Esophagus muscularis mucosa (tissue), 4 donors: ENCODE measurements at regions not wholly inside any gene's neighbourhood (a gene's known extent, or its start where the extent isn't known, plus 50 kb on each side); places are given as distances from the start of the nearest gene placed in this dataset.

Experiments
- DNase-seq: peaks from one replicate; pipeline ENCODE4 v3.0.0-alpha.2; 2017; ENCODE audit errors: extremely low spot score
- H3K27ac ChIP-seq, 4 donors: fragments of 200-600 bp; sonication (generic); replicated peaks in 1 of 4; 1 replicate in 3 of 4; 2 replicates in 1 of 4; pipeline ENCODE4 v1.5.1; 2016 to 2019; ENCODE audit warnings: mild to moderate bottlenecking in 1 of 4
- H3K27me3 ChIP-seq, 4 donors: fragments of 200-600 bp; sonication (generic); one replicate each; pipeline versions ENCODE4 v1.5.1 to v1.6.0; 2016 to 2019
- H3K36me3 ChIP-seq, 4 donors: fragments of 200-600 bp; sonication (generic); one replicate each; pipeline ENCODE4 v1.5.1; 2016 to 2019
- H3K4me1 ChIP-seq, 4 donors: fragments of 200-600 bp; sonication (generic); one replicate each; pipeline ENCODE4 v1.5.1; 2016 to 2019
- H3K4me3 ChIP-seq, 4 donors: fragments of 200-600 bp; sonication (generic); 1 replicate in 2 of 4; 2 replicates in 2 of 4; pipeline ENCODE4 v1.5.1; 2016 to 2019; ENCODE audit warnings: mild to moderate bottlenecking in 4 of 4, moderate library complexity in 1 of 4
- H3K9me3 ChIP-seq, 4 donors: fragments of 200-600 bp; sonication (generic); 1 replicate in 3 of 4; 2 replicates in 1 of 4; pipeline ENCODE4 v1.5.1; 2016 to 2019
- EP300 ChIP-seq: sonication (generic); formaldehyde crosslinking; IDR thresholded peaks from one replicate; pipeline ENCODE4 v1.6.1; 2017; ENCODE audit warnings: antibody characterized with exemption
- POLR2A ChIP-seq: fragments of 450-650 bp; IDR thresholded peaks from one replicate; pipeline ENCODE4 v1.6.1; 2017; ENCODE audit warnings: antibody characterized with exemption, moderate library complexity, mild to moderate bottlenecking, low read depth
- POLR2AphosphoS5 ChIP-seq, 2 donors: sonication (generic); formaldehyde crosslinking; IDR thresholded peaks; one replicate each; pipeline ENCODE4 v1.6.1; 2017; ENCODE audit warnings: antibody characterized with exemption in 2 of 2
- WGBS: methylation state at CpG from one replicate; pipeline ENCODE4 v1.1.5; 2018; 5-methylcytosine and 5-hydroxymethylcytosine counted together
- intact Hi-C: fragments of 100-400 bp; cut with DNase I; formaldehyde crosslinking; loops from one replicate; pipeline ENCODE4 v1.15.1; 2023
- TF ChIP-seq, protein P1 (sequence below), 3 experiments: fragments of 200-600 bp in 2 of 3; fragments of 450-650 bp in 1 of 3; sonication (generic) in 2 of 3; IDR thresholded peaks; one replicate each; pipeline ENCODE4 v1.5.1; 2017 to 2019; ENCODE audit warnings: antibody characterized with exemption in 3 of 3, mild to moderate bottlenecking in 2 of 3, moderate library complexity in 1 of 3

DNA sequence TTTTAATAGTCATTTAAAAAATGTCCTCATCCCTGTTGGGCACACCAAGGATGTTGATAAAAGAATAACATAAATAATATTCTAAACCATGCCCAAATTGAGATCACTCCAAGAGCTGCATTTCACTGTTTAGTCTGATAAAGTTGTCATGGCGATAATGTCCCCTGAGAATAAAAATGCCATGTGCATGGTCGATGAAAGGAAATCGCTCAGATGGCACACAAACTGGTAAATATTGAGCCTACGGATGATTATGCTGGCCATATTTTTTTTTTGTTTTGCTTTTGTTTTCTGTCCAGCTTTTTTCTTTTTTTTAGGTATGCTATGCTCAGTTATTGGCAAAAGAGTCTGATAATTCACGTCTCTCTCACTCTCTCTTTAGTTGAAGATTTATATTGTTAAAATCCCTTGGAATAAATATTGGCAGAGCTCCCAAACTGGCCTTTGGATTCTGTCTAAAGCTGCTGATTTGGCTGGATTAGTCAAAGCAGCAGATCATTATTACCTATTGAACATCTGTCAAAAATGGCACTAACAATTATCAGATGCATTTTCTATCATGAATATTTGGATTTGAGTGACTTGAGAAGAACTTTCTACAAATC is 643.8 kb downstream of the SQOR start:
- TF ChIP-seq, protein P1, sequence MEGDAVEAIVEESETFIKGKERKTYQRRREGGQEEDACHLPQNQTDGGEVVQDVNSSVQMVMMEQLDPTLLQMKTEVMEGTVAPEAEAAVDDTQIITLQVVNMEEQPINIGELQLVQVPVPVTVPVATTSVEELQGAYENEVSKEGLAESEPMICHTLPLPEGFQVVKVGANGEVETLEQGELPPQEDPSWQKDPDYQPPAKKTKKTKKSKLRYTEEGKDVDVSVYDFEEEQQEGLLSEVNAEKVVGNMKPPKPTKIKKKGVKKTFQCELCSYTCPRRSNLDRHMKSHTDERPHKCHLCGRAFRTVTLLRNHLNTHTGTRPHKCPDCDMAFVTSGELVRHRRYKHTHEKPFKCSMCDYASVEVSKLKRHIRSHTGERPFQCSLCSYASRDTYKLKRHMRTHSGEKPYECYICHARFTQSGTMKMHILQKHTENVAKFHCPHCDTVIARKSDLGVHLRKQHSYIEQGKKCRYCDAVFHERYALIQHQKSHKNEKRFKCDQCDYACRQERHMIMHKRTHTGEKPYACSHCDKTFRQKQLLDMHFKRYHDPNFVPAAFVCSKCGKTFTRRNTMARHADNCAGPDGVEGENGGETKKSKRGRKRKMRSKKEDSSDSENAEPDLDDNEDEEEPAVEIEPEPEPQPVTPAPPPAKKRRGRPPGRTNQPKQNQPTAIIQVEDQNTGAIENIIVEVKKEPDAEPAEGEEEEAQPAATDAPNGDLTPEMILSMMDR (IDR thresholded peaks at IDR 0.05) = no peak
- no peak for TF ChIP-seq EP300
- no peak for TF ChIP-seq POLR2A
- TF ChIP-seq POLR2AphosphoS5 (IDR thresholded peaks at IDR 0.05) = no peak
- Histone ChIP-seq H3K27me3 (no peaks in the 10 kb centered on the region), H3K4me3 (no peak overlapping the region), H3K36me3 (no peaks in the 10 kb centered on the region), H3K27ac (no peak overlapping the region), H3K9me3 (no peaks in the 10 kb centered on the region), H3K4me1 (no peaks in the 10 kb centered on the region)
- no peak for DNase-seq
- 41% methylated on average over 5 of the region's 5 CpGs for WGBS
- intact Hi-C loops = no loop called here

DNA sequence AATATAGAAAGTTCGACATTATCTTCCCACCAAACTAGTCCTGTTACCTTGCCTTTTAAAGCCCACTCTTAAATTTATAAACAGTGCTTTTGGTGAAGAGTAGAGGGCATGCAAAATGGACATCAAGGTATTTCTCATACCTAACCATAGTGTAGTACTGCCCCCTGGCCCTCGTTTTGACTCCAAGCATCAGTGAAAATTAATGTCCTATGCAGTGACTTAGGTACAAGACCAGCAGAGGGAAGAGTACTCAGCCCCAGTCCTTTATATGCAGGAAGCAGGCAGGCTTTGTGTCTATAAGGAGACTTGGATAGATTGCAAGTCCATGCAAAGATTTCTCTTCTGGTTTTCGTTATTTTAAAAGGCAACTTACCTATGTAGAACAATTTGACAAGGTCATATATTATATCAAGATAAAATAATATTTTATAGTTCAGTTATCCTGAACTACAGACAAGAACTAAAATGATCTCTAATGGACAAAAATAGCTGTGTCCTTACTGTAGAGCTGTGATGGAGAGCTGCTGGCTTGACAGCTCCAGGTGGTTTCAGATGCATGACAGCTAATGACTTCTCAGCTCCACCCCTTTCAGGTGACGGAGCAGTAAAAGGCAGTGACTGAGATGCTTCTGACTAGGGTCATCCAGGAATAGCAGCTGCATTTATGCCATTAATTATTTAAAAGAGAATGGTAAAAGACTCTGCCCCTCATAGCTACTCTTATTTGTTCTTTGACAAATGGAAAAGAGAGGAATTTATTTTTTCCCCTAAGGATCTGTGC is 646.1 kb downstream of the SQOR start:
- intact Hi-C loops = no loop called here
- no peak overlapping the region for H3K4me3 ChIP-seq

DNA sequence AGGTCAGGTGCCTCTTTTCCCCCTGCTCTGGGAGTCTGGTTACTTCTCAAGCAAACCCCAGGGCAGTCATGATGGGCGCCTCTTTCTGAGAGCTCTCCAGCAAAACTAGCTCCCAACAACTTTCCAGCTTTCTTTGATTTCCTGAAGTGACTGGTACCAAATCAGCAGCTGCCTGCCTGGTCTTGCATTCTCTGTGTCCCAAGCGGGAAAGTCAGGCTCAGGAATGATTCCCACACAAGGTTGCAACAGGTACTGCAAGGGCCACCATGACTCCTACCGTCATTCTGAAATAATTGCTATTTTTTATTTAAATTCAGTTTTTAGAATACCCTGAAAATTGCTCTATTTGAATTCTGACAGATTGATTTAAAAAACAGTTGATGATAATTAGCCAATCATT is 658.7 kb downstream of the SQOR start:
- Histone ChIP-seq H3K36me3 (no peaks in the 10 kb centered on the region), H3K9me3 (no peaks in the 10 kb centered on the region), H3K27me3 (no peaks in the 10 kb centered on the region), H3K27ac (no peak overlapping the region), H3K4me1 (no peaks in the 10 kb centered on the region), H3K4me3 (no peak overlapping the region)
- intact Hi-C loops = no loop called here
- DNase-seq = no peak
- WGBS = 93% methylated on average over 3 of the region's 3 CpGs
- no peak for TF ChIP-seq POLR2AphosphoS5 (IDR thresholded peaks at IDR 0.05)
- no peak for TF ChIP-seq EP300
- TF ChIP-seq, protein P1 (IDR thresholded peaks at IDR 0.05) = no peak

More for the DNA sequence above, 646.1 kb downstream of the SQOR start:
- WGBS = 41% methylated on average over 4 of the region's 4 CpGs
- TF ChIP-seq EP300 (no peak), POLR2AphosphoS5 (IDR thresholded peaks at IDR 0.05) (no peak), POLR2A (no peak)
- TF ChIP-seq, protein P1 (IDR thresholded peaks at IDR 0.05) = no peak
- Histone ChIP-seq H3K36me3 (no peaks in the 10 kb centered on the region), H3K9me3 (no peaks in the 10 kb centered on the region), H3K4me1 (no peaks in the 10 kb centered on the region), H3K27ac (no peak overlapping the region), H3K27me3 (no peaks in the 10 kb centered on the region)
- no peak for DNase-seq

DNA sequence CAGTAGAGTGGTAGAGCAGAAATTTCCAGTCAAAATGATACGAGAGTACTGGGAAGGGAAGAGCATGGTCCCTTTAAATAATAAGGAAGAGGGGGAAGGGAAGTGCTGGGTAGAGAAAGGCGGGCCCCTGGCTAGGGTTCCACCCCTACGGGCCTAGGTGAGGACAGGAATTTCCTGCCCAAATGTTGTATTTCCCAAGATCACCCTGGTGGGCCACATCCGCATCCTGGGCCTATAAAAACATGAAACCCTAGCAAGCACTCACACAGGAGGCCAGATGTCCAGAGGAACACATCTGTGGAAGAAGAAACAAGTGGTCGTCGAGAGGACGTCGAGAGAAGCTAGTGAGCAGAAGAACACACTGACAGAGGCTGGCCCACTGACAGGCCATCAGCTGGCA is 661.2 kb downstream of the SQOR start:
- no peaks in the 10 kb centered on the region for H3K27me3 ChIP-seq
- no peak overlapping the region for H3K4me3 ChIP-seq
- no peaks in the 10 kb centered on the region for H3K9me3 ChIP-seq
- no peaks in the 10 kb centered on the region for H3K36me3 ChIP-seq
- intact Hi-C loops = no loop called here
- 82% methylated on average over 8 of the region's 8 CpGs for WGBS
- H3K27ac ChIP-seq = no peak overlapping the region
- DNase-seq = no peak
- TF ChIP-seq, protein P1 (IDR thresholded peaks at IDR 0.05) = no peak
- no peak for TF ChIP-seq POLR2A
- TF ChIP-seq POLR2AphosphoS5 (IDR thresholded peaks at IDR 0.05) = no peak
- TF ChIP-seq EP300 = no peak
- H3K4me1 ChIP-seq = no peaks in the 10 kb centered on the region
